Eye (tissue), 1 donor: ENCODE measurements at regions not wholly inside any gene's neighbourhood (a gene's known extent, or its start where the extent isn't known, plus 50 kb on each side); places are given as distances from the start of the nearest gene placed in this dataset.
"Not testable (repeated sequence)": the region's sequence is repeated elsewhere in the genome, so short reads cannot be mapped to it uniquely, and the experiment has no call there.

Experiments
- DNase-seq: peaks from one replicate; pipeline ENCODE4 v3.0.0-alpha.2; 2015

DNA sequence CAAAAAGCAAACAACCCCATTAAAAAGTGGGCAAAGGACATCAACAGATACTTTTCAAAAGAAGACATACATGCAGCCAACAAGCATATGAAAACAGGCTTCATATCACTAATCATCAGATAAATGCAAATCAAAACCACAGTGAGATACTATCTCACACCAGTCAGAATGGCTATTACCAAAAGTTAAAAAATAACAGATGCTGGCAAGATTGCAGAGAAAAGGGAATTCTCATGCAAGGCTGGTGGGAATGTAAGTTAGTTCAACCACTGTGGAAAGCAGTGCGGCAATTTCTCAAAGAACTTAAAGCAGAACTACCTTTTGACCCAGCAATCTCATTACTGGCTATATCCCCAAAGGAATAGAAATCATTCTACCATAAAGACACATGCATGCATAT, 260.8 kb downstream of the C11orf87 start:
- not testable (repeated sequence) for DNase-seq

DNA sequence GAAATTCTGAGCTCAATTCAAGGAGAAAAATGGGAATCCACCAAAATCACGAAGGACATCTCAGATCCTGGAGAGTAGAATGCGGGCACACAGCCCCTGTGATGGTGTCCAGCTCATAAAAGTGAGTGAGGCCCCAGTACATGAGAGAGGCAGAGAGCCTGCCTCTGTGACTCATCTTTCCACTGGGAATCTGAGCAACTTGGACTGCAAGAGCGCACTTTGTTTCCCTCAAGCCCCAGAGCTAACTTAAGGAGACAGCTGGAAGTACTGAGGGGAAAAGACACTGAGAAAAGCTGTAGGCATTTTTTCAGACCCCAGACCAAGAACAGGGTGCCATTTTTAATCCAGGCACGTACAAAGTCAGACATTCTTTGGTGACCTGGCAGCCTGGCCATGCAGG, 273.7 kb downstream of the C11orf87 start:
- no peak for DNase-seq

DNA sequence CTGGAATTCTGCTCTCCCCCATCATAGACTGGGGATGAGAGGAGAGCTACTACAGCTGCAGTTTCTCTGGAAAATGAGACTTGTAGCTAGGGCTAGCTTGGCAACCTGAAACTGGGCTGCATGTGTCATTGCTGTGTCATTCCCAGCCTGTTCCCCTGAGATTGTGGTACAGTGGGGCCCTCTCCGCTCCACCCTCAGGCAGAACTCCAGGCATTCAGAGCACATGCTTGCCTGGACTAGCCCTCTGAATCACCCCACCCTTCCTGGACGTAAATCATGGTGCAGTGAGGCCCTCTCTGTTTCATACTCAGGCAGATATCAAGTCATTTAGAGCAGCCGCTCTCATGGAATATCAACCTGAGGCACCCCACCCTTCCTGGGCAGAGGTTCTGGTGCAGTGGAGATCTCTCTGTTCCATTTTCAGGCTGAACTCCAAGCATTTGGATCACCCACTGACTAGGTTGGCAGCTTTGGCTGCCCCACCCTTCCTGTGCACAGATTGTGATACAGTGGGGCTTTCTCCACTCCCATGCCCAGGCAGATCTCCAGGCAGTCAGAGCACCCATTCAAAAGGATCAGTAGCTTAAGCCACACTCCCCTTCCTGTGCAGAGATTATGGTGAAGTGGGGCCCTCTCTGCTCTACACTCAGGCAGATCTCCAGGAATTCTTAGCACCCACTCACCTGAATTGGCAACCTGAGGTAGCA, 274.4 kb downstream of the C11orf87 start:
- DNase-seq = no peak

DNA sequence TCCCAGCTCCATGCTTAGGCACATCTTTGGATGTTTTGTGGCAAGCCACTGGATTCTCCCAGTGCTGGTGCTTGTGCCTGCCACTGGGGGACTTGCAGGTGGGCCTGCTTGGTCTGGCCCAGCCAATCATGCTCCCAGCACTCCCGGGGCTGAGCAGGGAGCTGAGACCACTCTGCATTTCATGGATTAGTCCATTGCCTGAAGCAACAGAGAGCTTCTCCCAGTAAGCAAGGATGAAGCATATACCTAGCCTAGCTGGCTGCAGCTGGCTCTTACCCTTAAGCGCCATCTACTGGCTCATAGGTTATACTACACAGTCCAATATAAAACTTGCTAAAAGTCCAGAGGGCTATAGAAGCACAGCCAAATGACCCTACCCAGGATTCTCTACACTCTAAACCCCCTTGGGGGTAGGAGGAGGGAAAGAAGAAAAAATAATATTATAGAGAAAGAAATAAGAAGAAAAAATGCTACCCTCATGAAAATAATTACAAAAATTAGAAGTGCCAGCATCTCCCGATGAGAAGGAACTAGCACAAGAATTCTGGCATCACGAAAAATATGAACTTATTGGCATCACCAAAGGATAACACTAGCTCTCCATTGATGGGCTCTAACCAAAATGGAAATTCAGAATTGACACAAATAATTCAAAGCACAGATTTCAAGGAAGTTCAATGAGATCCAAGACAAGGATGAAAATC, 275.3 kb downstream of the C11orf87 start:
- DNase-seq = no peak

DNA sequence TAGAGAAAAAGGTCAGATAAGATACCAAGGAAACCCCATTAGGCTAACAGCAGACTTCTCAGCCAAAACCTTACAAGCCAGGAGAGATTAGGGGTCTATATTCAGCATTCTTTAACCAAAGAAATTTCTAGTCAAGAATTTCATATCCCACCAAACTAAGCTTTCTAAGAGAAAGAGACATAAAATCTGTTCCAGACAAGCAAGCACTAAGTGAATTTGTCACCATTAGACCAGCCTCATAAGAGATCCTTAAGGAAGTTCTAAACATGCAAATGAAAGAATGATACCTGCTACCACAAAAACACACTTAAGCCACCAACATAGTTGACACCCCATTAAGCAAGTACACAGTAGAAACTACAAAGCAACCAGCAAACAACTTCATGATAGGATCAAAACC, 276.2 kb downstream of the C11orf87 start:
- DNase-seq = no peak

DNA sequence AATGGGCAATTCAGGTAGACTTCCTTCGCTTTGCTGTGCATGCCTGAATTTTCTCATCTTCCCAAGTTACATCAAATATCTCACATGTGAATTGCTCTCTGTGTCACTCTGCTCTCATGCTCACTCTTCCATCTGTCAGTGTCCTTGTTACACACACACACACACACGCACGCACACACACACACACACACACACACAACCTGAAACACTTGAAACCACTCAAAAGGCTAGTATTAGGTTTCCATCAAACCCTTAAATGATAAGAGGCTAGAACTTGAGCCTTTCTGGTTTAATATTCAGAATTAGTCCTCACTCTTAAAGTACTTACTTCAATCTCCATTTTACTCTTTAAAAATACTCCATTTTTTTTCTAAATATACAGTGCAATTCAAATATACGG, 282.4 kb downstream of the C11orf87 start:
- peak; percentile 30 for DNase-seq

DNA sequence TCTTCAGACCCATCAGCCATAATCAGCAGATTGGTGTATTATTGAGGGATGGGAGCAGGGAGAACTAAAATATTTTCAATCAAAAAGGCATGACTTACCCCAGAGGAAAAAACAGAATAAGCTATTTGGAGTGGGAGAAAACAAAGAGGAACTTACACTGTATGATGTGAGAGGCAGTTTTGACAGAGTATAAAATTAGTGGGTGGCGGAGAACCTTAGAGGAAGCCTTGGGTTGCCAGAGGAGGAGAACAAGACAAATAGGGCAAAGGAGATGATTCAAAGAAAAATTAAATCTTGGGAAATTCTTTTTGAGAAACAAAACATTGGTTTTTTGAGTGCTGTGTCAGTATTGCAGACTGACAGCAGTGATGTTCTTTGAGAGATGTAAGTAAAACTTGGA, 285.0 kb downstream of the C11orf87 start:
- no peak for DNase-seq

DNA sequence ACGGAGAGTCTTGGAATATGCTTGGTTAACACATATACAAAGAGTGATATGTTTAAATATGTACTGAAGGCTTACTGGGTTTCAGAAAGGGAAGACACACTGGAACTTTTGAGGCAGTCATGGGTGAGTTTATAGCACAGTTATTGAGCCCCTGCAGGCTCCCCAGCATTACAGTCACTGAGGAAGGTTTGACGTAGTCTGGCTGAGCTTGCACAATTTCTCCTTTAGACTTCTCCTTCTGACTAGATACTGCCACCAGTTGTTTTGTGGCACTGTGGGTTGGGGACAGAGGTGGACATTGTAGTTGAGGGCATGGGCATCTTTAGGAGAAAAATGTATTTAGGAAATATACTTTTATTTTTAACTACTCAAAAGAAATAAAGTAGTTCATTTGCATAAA, 285.4 kb downstream of the C11orf87 start:
- no peak for DNase-seq

DNA sequence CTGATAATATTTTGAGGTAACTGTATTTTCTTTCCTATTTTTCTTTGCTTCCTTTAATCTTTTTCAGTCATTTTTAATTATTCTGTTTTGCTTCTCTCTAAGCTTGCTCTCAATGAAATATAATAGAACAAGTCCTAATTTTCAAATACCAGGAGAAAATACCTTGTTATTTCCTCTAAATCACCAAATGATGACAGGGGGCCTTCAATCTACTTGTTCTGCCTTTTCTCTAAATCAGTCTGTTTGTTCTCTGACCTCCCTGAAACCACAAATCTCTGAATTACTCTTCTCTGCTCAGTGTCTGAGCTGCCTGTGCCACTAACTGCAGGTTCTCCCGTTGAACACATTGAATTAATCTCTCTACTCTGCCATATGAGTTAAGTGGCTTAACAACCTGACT, 286.2 kb downstream of the C11orf87 start:
- no peak for DNase-seq

DNA sequence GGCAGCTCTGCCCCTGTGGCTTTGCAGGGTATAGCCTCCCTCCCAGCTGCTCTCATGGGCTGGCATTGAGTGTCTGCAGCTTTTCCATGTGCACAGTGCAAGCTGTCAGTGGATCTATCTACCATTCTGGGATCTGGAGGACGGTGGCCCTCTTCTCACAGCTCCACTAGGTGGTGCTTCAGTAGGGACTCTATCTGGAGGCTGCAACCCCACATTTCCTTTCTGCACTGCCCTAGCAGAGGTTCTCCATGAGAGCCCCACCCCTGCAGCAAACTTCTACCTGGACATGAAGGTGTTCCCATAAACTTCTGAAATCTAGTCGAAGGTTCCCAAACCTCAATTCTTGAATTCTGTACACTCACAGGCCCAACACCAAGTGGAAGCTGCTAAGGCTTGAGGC, 292.5 kb downstream of the C11orf87 start:
- DNase-seq = not testable (repeated sequence)

DNA sequence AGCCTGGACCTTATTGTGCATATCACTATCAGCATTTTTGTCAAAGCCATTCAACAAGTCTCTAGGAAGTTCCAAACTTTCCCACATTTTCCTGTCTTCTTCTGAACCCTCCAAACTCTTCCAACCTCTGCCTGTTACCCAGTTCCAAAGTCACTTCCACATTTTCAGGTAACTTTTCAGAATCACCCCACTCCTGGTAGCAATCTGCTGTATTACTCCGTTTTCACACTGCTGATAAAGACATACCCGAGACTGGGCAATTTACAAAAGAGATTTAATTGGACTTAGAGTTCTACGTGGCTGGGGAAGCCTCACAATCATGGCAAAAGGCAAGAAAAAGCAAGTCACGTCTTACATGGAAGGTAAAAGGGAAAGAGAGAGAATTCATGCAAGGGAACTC, 293.4 kb downstream of the C11orf87 start:
- not testable (repeated sequence) for DNase-seq

DNA sequence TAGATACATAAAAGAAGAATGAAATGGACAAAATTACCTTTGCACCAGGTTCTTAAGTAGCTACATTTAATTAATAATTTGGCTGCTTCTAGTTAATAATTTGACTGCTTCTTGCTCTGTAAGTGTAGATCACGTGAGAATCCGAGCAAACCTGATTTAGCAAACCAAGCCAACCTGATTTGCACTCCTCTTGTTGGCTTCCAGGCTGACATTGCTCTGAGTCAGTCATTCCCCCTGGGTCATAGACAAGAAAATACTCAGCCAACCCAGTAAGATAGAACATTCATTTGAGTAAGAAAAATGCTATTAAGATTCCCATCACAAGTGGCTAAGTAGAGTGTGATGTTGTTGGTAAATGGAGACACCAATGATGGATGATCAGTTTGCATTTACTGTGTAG, 304.1 kb downstream of the C11orf87 start:
- DNase-seq = no peak

DNA sequence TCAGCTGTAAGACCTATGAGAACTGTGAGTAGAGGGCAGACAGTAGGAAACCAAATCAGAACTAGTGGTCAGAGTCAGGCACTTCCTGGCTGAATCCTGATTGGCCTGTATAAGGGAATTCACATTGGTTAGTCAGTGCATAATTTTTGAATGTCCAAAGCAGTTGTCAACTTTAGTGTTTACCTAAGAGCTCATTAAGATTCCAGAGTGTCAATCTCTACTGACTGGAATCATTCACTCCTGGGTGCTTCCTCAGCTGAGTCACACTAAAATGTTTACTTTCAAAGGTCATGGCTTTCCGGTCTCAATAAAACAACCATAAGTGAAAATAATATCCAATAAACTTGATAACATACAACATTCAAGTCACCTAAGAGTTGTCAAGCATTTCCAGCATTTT, 306.1 kb downstream of the C11orf87 start:
- no peak for DNase-seq

DNA sequence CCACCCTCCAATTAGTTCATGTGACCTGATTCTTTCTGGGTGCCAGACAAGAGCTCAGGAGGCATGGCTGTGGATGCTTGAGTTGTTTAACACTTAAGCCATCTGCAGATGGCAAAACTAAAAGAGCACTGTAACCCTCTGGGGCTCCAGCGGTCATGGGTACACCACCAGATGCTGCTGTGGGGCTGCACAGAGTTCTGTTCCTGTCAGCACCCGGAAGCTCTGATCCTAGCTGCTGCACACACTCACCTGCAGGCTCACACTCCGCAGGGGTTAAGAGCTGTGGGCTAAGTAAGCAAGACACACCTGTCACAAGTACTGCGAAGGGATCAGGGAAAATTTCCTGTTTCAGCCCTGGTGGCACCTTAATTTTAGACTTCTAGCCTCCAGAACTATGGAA, 307.8 kb downstream of the C11orf87 start:
- DNase-seq = no peak

DNA sequence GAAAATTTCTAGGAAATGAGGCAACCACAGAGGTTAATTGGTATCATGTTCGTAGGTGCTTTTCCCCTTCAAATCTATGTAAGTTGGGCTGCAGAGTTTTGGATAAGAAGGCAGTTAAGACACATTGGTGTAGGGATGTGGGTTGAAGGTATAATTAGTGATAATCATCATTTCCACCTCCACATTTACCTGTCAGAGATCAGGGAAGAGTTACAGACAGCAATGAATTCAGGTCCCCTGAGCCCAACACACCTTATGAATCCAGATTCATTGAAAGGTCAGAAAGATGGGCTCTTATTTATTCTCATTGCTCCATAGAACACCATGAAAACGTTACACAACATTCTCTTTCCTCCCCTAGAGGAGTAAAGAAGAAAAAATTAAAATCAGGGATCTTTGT, 308.7 kb downstream of the C11orf87 start:
- no peak for DNase-seq

DNA sequence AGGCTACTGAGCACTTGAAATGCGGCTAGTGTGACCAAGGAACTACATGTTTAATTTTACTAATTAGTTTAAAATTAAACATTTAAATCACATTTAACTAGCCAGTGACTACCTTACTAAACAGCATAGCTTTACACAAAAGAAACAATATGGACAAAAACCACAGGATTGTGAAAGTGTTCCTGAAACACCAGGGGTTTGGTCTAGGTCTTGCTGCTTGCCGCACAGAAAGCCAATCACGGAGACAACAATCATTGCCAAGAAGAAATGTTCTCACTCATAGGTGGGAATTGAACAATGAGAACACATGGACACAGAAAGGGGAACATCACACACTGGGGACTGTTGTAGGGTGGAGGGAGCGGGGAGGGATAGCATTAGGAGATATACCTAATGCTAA, 309.5 kb downstream of the C11orf87 start:
- DNase-seq = no peak

DNA sequence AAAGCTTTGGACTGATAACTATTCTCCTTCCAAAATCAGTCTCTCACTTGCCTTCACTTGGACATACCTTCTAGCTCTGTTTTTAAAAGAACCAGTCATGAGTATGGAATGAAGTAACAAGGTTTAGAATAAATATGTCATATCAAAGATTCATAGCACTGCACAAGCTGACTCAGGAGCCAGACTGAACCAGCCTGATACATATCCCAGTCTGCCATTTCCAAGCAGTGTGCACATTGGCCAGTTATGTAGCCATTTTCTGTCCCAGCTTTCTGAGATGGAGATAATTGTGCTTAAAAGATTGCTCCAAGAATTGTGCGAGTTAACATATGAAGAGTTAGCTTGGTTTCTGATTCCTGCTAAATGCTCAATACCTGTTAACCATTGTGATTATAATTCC, 311.3 kb downstream of the C11orf87 start:
- DNase-seq = no peak

DNA sequence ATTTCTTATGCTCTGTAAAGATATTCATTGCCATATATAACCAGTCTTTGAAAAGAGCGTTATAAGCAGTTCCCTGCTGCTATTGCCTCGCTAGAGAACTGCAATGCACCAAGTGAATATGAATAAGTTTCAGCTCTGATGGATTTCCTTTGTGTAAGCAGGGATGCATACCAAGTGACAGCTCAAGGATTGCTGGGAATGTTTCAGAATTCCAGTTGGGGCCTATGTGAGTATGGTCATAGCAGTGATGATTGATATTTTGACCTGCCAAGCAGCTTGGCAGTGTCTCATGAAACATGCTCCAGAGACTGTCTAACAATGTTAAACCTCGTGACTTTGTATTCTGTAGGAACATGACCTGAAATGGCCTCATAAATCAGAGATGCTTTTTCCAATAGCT, 312.6 kb downstream of the C11orf87 start:
- DNase-seq = peak; percentile 70

DNA sequence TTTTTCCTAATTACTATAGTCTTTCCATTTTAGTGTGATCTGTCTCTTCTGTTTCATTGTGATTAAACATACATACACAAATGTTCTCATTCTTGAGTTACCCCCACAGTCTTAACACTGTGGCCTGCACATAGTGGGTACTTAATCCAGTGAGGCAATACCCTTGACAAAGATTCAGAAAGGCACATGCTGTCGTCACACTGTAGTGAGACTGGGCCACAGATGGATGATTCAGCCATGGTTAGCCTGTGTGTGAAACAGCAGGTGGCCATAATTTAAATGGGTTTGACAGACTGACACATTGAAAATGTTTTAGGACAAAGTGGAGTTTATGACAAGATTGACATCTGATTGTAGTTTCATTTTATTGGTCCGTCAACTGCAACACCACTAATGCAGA, 313.1 kb downstream of the C11orf87 start:
- peak; percentile 67 for DNase-seq

DNA sequence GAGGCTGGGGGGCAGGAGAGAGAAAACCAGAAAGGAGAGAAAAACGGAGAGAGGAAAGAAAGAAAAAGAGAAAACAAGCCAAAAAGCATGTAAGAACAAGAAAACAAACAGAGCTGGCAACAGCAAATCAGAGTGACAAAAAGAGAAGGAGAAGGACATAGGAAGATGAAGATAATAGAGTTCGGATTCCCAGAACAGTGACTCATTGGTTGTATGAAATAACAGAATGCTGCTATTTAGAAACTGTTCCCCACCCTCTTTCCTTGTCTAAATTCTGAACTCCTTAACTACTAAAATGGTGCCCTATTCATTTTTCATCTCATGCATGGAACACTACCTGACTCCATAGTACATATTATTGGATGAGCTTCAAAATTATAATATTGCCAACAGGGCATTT, 317.4 kb downstream of the C11orf87 start:
- no peak for DNase-seq

DNA sequence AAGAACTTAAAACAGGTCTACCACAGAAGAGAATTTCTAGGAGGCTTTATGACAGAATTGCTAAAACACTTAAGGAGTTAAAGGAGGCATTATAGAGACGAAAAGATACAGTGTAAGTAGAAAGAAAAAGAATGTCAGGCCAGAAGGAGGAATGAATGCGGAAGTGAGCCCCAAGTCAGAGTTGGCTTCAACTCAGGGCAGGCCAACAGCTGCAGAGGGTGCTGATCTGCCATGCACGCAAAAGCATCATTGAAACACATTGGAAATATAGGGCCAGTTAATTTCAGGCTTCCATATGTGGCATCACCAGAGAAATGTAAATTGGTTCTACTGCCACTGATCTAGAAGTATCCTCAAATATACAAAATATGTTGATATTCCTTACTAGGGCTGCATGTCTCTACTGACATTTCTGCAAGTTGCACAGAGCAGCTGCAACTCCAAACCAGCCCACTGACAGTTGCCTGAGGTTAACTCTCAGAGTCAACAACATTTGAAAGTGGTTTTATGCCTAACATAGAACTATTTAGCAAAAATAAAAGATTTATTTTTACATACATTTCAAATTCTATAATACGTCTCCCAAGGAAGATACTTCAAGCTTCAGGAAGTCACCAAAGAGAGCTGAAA, 324.1 kb downstream of the C11orf87 start:
- no peak for DNase-seq

DNA sequence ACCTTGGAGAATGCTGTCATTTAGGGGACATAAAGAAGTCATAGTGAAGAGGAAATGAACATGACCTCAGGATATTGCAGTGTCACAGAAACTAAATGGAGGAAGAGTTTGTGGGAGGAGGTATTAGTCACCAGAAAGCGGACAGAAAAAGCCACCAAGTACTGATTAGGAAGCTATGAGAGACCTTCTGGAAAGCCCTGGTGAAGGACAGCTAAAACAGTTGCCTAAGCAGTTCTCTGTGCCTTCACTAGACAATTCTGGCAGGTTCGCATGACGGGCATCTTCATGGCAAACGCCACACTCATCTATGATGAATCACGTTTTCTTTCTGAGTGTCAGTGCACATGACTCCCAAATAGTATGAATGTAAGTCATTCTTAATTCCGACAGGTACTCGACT, 325.8 kb downstream of the C11orf87 start:
- DNase-seq = no peak

DNA sequence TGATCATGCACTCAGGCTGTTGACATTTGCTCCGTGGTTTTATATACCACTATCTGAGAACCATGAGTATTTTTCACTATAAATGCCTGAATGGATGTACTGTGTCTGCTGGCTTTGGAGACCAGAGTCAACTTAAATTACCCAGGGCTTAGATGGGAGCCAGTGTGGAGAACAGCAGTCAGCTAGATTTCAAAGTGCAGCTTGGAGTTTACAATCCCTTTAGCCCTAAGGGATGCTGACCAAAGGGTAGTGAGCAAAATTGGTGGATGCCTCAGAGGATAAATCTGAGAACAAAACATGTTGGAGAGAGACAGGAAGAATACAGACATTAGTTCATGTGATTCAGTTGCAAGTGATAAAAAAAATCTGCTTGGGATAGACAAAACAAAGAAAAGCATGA, 327.5 kb downstream of the C11orf87 start:
- no peak for DNase-seq

DNA sequence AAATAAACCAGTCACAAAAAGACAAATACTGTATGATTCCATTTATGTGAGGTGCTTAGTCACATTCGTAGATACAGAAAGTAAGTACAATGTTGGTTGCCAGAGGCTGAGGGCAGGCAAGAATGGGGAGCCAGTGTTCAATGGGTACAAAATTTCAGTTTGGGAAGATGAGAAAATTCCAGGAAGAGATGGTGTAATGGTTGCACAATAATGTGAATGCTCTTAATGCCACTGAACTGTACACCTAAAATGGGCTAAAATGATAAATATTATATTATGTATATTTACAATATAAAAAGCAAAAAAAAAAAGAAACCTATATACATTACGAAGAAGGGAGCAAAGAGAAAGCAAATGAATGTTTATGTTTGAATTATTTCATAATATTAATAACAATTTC, 329.0 kb downstream of the C11orf87 start:
- no peak for DNase-seq
